ENCODE measurements at regions not wholly inside any gene's neighbourhood (a gene's known extent, or its start where the extent isn't known, plus 50 kb on each side); places are given as distances from the start of the nearest gene placed in this dataset.

- TF ChIP-seq CTCF (IDR thresholded peaks at IDR 0.05), result no peak
- Histone ChIP-seq H3K27me3 (no peaks in the 10 kb centered on the region), H3K9me3 (no peaks in the 10 kb centered on the region), H3K27ac (no peak overlapping the region), H3K4me3 (ENCODE audit: low read depth in 1 of 2, low read length in 1 of 2) (no peak overlapping the region), H3K36me3 (no peaks in the 10 kb centered on the region), H3K4me1 (ENCODE audit: control insufficient read depth in 1 of 2, insufficient read depth in 1 of 2, low read depth in 1 of 2, low read length in 1 of 2) (no peaks in the 10 kb centered on the region)
Measured at GRCh38 chr16:74094962-74095361, 201.7 kb upstream of the PSMD7 start.

GRCh38 chr16:74094514-74094913, 202.1 kb upstream of the PSMD7 start:
- Histone ChIP-seq H3K4me1 (ENCODE audit: control insufficient read depth in 1 of 2, insufficient read depth in 1 of 2, low read depth in 1 of 2, low read length in 1 of 2) (no peaks in the 10 kb centered on the region), H3K27me3 (no peaks in the 10 kb centered on the region), H3K9me3 (no peaks in the 10 kb centered on the region), H3K27ac (no peak overlapping the region), H3K36me3 (no peaks in the 10 kb centered on the region), H3K4me3 (ENCODE audit: low read depth in 1 of 2, low read length in 1 of 2) (no peak overlapping the region)
- TF ChIP-seq CTCF (IDR thresholded peaks at IDR 0.05), result no peak

- no peak for TF ChIP-seq CTCF (IDR thresholded peaks at IDR 0.05)
- no peaks in the 10 kb centered on the region for H3K27me3 ChIP-seq
- no peak overlapping the region for H3K27ac ChIP-seq
- no peaks in the 10 kb centered on the region for H3K4me1 ChIP-seq (ENCODE audit: control insufficient read depth in 1 of 2, insufficient read depth in 1 of 2, low read depth in 1 of 2, low read length in 1 of 2)
- no peak overlapping the region for H3K4me3 ChIP-seq (ENCODE audit: low read depth in 1 of 2, low read length in 1 of 2)
- H3K36me3 ChIP-seq, result no peaks in the 10 kb centered on the region
- no peaks in the 10 kb centered on the region for H3K9me3 ChIP-seq
Measured at GRCh38 chr16:74092336-74092735, 204.3 kb upstream of the PSMD7 start.

- Histone ChIP-seq H3K4me3 (ENCODE audit: low read depth in 1 of 2, low read length in 1 of 2) (no peak overlapping the region), H3K4me1 (ENCODE audit: control insufficient read depth in 1 of 2, insufficient read depth in 1 of 2, low read depth in 1 of 2, low read length in 1 of 2) (no peaks in the 10 kb centered on the region), H3K27ac (no peak overlapping the region), H3K9me3 (no peaks in the 10 kb centered on the region), H3K27me3 (no peaks in the 10 kb centered on the region), H3K36me3 (no peaks in the 10 kb centered on the region)
- TF ChIP-seq CTCF (IDR thresholded peaks at IDR 0.05), result no peak
Measured at GRCh38 chr16:74090871-74091270, 205.7 kb upstream of the PSMD7 start.

GRCh38 chr16:74083541-74083940, 213.1 kb upstream of the PSMD7 start:
- Histone ChIP-seq H3K4me1 (ENCODE audit: control insufficient read depth in 1 of 2, insufficient read depth in 1 of 2, low read depth in 1 of 2, low read length in 1 of 2) (no peaks in the 10 kb centered on the region), H3K27me3 (no peaks in the 10 kb centered on the region), H3K27ac (no peak overlapping the region), H3K9me3 (no peaks in the 10 kb centered on the region), H3K4me3 (ENCODE audit: low read depth in 1 of 2, low read length in 1 of 2) (no peak overlapping the region), H3K36me3 (no peaks in the 10 kb centered on the region)
- no peak for TF ChIP-seq CTCF (IDR thresholded peaks at IDR 0.05)

GRCh38 chr16:74080311-74080710, 216.3 kb upstream of the PSMD7 start:
- Histone ChIP-seq H3K36me3 (no peaks in the 10 kb centered on the region), H3K4me1 (ENCODE audit: control insufficient read depth in 1 of 2, insufficient read depth in 1 of 2, low read depth in 1 of 2, low read length in 1 of 2) (no peaks in the 10 kb centered on the region), H3K27me3 (no peaks in the 10 kb centered on the region), H3K4me3 (ENCODE audit: low read depth in 1 of 2, low read length in 1 of 2) (no peak overlapping the region), H3K9me3 (no peaks in the 10 kb centered on the region), H3K27ac (no peak overlapping the region)
- no peak for TF ChIP-seq CTCF (IDR thresholded peaks at IDR 0.05)

Measured in neutrophil (primary cell).